ENCODE measurements at regions not wholly inside any gene's neighbourhood (a gene's known extent, or its start where the extent isn't known, plus 50 kb on each side); places are given as distances from the start of the nearest gene placed in this dataset.

DNA sequence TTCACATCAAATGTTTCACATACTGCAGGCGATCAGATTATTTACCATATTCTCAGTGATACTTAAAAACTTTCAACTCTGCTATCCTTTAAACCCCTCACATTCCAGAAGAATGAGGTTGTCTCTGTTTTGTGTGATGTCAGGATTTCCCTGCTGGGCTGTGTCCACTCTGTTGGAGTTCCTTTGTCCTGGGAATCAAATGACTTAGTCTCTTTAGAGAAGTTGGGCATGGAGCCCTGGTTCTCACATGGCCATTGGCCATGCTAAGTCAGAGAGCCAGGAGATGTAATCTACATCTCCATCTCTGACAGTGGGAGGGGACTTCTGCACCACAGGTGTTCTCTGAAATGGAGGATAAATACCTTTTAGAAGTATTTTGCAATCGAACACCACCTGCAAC is 205.1 kb upstream of the MAF start:
- DNase-seq, result no peak

DNA sequence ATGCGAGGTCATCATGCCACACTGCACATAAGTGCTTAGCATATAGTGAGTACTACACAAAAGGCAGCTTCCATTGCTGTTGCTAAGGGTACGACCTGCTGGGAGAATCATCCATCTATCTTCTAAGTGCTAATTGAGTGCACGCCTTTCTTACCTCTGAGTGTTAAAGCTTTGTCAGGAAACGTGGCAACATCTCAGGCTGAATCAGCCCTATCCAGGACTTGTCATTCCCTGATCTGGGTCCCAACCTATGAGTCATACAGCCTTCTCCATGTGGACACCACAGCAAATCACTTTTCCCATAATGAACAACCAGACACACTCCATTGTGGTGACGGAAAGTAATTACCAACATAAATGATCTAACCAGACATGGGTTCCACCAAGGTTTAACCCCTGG is 201.1 kb upstream of the MAF start:
- no peak for DNase-seq

DNA sequence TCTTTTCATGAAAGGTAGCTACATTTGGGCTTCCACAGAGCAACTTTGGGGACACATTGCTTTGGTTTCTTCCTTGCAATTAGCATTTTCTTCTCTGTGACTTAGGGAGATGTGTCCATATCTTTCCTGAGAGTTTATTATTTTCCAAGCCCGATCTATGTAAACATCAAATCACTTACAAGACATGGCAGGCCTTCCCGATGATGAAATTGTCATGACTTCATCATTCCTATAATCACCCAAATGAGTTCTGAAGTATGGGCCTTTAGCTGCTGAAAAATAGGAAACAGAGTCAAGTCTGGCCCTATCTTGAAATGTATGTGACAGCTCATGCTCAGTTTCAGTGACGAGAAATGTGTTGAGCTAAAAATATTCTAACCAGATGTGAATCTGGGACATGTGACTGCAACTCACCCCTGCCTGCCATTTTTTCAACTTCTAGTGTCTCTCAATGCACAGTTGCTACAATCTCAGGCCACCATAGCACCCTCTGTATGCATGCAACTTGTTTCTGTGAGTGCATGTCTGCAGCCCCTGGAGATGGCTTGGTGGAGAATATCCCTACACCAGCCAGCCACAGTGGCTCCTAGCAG is 199.6 kb upstream of the MAF start:
- DNase-seq, result no peak

DNA sequence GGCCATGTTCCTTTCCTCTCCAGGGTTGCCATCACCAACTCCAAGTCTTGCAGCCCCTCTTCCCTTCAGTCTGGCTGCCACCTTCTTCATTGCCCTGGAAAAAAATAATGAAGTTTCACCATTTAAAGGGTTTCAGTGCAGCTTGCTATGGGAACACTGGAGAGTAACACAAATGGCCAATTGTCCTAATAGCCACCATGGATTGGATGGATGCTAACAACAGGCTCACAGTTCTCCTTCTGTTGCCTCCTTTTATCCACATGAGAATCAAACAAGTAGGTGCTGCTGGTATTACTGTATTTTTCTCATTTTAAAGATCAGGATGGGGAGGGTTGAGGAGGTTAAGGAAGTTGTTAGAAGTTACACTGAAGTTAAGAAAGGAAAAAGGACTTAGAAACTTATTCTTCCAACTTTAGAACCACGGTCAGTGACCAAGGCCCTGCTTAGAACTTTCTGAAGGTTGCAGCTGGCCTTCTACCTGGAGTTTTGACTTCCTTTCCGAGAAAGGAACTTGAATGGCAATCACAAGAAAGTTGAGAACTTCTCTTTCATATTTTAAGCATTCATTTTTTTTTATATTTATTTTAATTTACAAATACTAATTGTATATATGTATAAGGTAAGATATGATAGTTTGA is 198.0 kb upstream of the MAF start:
- DNase-seq, result no peak

DNA sequence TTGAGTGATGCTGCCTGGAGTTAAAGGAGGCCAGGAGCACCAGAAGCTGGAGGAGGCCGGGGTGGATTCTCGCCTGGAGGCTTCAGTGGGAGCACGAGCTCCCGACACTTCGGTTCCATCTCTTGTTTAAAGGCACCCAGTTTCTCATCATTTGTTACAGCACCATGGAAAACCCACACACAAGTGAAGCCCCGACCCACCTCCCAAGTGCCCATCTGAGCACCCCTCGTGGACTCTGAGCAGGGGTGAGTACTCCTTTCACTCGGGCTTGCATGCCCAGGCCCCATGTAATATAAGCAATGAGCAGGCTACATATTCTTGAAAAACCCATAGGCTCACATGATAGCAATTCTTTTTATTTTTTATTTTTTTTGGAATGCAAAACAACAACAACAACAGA is 196.9 kb upstream of the MAF start:
- DNase-seq, result no peak

DNA sequence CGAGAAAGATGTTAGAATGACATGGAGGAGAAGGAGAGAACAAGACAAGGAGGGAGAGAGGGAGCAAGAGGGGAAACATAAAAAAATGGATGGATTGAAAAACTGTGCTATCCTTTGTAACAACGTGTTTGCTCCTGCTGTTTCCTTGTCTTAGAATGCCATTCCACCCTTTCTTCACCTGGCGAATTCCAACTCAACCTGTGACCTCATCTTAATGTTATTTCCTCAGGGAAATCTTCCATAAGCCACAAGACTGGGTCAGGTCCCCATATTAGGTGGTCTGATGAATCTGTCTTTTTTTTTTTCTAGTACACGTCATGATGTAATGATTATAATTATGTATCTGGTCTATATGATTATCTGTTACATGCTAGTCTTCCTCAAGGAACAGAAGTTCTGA is 195.0 kb upstream of the MAF start:
- DNase-seq, result no peak

DNA sequence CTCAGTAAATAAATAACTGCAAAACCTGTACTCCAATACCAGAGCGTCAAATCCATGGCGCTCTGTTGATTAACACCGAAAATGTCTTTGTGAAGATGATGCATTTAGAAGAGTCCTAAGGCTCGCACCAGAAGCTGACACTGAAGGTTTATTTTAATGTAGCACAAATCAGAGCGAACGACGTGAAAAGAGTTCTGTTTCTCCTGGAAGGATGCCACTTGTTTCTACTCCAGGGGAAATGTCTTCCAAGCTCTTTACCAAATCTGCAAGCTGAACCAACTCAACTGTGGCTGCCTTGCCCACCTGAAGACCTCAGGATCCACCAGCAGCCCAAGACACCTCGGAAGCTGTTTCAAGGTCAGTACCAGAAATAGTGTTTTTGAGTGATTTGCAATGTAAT is 194.4 kb upstream of the MAF start:
- DNase-seq, result no peak

DNA sequence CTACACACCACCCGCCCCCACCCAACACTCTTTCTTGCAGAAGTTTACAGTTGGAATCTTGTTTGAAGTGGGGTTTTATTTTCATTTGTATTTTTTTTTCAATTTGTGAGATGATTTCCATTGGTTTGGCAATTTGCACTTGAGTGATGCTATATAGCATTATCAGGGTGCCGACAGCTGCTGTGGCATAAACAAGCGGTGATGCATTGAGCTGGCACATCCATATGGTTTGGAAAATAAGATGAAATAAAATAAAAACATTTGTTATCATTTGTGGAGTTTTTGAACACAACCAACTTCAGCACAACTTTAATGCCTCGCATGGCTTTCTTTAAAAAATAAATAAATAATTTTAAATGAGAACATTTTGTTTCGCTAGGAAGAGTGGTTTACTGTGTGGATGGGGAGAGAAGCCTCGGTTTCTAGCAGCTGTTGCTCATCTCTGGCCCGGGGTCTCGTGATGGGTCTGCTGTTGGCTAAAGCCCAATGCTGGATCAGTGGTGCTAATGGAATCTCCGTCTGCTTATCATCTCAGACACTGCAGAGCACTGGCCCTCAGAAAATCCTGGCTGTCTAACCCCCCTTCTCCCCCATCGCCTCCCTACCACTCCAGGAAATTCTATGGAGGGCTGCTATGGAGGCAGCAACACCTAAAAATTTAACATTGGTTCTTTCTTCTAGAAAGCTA is 192.3 kb upstream of the MAF start:
- DNase-seq, result no peak

DNA sequence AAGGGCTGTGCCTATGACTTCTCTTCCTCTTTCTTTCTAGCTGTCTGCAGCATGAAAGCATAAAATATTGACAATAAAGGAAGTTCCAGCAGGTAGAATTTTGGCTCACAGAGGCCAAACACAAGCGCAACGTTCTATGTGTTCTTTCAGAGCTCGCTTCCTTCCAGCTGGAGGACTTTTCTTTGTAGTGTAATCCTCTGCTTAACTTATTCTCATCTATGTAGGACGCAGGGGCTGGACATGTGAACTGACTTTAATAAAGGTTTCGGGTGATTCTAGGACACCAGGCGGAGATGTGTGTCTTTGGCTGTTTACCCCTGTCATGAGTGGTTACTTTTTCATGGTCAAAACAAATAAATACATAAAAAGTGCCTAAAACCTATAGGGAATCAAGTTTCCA is 191.5 kb upstream of the MAF start:
- no peak for DNase-seq

DNA sequence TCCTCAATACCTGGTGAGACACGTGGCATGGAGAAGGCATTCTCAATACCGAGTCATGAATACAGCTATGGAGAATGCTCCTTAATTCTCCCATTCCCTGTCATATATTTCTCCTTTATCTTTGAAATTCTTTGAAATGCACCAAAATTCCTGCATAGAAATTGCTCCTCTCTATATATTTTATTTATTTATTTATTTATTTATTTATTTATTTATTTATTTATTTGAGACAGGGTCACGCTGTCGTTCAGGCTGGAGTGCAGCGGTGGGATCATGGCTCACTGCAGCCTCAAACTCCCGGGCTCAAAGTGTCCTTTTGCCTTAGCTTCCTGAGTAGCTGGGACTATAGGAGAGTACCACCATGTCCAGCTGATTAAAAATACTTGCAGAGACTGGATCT is 190.3 kb upstream of the MAF start:
- no peak for DNase-seq

DNA sequence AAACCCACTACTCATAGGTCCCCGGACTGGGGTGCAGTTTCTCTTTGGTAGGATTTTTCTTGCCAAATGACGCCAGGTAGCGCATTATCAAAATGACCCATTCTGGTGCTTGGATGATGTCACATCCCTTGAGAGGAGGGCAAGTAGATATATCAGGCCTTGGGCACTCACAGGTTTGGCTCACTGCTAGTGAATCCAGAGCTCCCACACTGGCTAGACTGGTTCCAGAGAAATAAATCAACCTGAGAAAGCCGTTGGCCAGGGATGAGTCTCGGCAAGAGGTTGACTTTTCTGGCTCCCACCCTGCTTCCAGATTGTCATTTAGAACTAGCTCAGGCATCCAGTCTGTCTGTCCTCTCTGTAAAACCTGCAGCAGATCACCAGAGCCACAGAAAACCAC is 188.4 kb upstream of the MAF start:
- DNase-seq, result no peak

DNA sequence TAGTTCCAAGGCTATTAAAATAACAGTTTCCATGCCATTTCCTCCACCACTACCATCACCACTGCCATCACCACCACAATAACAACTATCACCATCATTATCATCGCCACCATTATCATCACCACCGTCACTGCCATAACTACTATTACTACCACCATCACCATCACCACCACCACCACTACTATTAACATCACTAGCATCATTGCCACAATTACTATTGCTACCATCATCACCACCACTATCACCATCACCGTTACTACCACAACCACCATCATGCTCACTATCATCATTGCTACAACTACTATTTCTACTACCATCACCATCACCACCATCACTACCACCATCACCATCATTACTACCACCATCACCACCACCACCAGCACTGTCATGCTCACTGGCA is 185.9 kb upstream of the MAF start:
- no peak for DNase-seq

DNA sequence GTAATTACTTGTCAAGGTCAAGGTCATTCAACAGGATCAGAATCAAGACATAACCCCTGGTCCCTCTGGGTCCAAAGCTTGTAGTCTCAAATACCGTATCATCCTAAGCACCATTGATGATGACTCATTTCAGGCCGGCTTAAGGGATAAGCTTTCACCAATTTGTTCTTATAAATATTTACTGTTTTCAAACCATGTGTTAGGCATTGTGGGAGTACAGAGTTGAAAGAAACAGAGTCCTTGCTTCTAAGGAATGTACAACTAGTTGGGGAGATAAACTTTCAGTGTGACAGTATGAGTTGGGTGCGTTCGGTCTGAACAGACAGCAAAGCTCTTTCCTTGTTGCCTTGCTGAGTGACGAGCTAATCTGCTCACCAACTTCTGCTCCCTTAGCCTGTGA is 183.5 kb upstream of the MAF start:
- no peak for DNase-seq

DNA sequence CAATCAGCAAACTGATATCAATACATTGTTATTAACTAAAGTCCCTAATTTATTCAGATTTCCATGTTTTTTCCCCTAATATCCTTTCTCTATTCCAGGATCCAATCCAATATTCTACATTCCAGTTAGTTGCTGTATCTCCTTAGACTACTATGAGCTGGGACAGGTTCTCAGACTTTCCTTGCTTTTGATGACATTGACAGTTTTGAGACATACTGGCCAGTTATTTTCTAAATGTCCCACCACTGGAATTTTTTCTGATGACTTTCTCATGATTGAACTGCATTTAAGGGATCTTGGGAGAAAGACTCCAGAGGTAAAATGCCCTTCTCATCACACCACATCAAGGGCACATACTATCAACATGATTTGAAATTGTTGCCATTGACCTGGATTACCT is 177.1 kb upstream of the MAF start:
- no peak for DNase-seq

DNA sequence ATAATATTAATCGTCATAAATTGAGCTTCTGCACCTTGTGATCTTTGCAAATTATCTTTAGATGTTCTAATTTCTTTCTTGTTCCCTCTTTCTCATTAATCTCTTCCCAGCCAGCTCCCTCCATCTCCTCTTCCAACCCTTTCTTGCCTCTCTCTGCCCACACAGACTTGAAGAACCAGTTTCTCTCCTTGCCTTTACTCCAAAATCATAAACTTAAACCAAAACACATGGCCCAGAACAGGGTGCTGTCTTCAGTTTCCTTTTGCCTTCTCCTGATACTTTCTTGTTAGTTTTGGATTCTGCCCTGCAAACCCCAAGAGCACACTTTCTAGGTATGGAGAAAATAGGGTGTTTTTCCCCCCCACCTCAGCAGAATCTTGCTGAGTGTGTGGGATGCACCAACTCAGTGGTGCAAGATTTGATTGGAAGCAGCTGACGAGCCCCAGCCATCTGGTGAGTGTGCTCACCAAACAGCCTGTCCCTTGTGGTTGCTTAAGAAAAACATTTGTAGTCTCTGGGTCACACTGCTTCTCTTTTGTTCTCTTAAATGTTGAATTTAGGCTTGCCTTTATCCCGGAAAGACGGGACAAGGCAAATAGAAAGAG is 175.8 kb upstream of the MAF start:
- DNase-seq, result no peak

DNA sequence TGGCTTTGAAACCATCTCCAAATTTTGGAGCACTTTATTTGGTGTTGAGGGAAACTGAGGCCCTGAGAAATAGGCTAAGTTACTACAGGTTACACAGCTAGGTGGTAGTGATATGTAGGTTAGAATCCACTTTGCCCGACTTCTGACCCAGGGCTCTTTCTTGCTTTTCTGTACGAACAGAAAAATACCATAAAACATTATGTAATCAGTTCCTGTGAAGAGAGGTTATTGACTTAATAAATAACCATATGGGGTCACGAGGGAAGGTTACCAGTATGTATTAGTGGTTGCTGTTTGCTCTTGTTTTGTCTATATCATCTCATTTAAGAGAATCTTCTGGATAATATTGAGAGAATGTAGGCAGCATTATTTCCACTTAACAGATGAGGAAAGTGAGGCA is 172.2 kb upstream of the MAF start:
- no peak for DNase-seq

DNA sequence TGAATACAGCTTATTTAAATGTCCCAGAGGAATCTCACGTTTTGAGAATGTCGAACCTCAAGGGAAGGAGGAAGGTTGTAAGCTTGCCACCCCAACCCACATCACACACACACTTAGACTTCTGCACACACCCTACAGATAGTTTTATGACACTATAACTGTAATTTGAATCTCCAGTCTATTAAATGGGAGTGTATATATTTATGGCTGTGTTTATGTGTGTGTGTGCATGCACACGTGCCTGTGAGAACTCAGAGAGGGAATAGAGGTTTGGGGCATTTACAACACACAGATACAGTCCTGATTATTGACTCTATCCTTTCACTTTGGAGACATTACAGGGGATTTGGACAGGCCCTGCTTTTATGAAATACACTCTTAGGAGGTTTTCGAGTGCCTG is 171.5 kb upstream of the MAF start:
- no peak for DNase-seq

DNA sequence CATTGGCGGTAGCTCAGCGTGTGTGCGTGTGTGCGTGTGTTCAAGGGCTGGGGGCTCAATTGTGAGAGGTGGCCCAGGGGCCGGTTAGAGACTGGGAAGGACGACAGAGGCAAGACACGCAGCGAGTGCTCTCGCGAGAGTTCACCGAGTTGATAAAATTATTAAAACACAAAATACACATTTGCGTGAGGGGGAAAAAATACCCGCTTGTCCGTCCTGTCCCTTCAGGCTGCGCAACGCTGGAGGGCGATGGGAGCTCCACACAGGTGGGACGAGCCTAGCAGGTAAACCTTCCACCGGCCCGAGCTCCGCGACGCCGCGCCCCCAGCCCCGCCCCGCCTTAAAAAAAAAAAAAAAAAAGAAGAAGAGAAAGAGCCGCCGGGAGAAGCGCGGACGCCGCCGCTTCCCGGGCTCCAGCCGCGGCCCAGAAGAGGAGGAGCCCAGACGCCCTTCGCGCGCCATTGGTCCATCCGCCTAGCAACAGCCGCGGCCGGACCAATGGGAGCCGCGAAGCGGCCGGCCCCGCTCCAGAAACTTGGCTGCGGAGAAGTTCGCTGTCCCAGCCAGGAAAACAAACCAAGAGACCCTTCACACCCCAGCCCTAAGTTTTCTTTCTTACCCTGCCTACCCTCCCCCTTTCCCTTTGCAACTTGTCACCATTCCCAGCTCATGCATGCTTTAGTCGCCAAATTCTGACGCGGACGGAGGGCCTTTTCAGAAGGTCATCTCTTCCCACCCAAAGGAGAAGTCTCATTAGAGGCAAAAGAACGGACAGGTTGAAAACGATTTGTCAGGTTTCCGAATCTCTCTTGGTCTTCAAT is 169.9 kb upstream of the MAF start:
- DNase-seq, result peak; percentile 79

DNA sequence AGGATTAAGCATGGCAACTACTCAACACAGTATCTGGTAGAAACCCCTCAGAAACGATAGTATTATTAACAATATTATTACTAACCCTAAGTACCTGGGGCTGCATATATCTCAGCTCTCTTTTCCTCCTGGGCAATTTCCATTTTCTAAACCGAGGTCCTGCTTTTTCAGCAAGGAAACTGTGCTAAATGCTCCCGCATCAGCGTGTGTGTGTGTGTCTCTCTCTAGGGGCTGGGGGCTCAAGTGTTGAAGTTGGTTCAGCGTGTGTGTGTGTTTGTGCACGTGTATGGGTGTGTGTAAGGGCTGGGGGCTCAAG is 169.3 kb upstream of the MAF start:
- DNase-seq, result no peak

DNA sequence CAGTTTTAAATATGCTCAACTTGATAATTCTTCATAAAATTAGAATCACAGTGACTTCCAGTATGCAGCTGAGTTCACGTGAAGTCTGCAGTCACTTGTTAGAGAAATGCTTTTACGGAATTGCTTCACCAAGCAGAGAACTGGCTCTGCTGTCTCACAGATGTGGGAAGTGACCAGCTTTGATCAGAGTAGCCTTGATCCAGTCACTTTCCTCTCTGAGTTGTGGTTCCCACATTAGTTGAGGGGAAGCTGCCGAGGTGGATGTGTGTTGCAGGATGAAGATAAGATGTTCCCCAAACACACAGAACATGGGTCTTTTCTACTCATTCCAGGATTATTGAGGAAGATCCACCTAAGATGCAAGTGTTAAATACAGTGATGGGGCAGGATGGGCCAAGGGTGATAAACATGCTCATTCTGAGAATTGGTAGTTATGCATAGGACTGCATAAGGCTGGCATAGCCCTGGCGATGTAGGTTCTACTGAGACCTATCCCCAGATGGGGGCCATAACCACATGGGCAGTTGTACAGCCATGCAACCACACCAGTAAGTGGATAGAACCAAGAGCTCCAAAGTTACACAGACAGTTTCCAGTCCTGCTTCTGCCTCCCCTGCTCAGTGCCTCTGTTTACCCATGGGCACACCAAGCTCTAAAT is 168.9 kb upstream of the MAF start:
- DNase-seq, result no peak

DNA sequence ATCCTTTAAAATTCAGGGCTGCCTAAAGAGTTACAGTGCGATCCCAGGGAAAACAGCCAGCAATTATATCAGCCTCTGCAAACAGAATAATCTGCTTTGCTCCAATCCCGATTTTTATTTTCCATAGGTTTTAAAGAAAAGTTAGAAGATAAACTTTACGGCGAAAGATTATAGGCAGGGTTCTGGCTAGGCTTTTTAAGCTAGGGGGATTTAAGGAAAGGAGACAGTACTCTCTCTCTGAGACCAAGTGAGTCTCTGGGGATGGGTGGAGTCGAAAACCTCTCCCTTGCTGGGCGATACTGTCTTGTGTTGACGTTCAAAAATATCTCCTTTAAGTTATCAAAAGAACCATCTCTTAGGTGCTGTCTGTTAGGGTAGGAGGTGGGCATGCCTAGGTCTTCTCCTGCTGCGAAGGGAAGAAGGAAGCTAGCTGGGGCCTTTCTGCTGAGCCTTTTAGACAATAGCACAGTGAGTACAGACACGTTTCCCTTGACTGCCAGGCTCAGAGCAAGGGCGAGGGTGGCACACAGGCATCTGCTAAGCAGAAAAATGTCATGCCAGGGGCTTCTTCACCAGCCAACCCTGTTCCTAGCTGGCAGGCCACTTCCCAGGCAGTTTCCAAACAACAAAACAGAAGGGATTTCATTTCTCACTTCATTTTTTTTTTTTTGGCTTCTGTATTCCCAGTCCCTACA is 167.9 kb upstream of the MAF start:
- no peak for DNase-seq
